DMS53 treated with DMSO at 0.1 percent for 48 hours (cell line): ENCODE measurements at regions not wholly inside any gene's neighbourhood (a gene's known extent, or its start where the extent isn't known, plus 50 kb on each side); places are given as distances from the start of the nearest gene placed in this dataset.

ENCODE experiments used
- DNase-seq: peaks from one replicate; lab custom pipeline; 2025; ENCODE audit not compliant: unreplicated experiment; lab: John Stamatoyannopoulos, UW

GRCh38 chr11:134821422-134821821 is 409.4 kb upstream of the B3GAT1 start:
- DNase-seq, result no peak

GRCh38 chr11:134819041-134819440 is 407.0 kb upstream of the B3GAT1 start:
- DNase-seq, result no peak

- DNase-seq, result no peak
These were observed 406.5 kb upstream of the B3GAT1 start for GRCh38 chr11:134818516-134818915.

GRCh38 chr11:134815404-134815803 is 403.4 kb upstream of the B3GAT1 start:
- DNase-seq, result no peak

- DNase-seq, result no peak
These were observed 396.0 kb upstream of the B3GAT1 start for GRCh38 chr11:134807997-134808396.

- no peak for DNase-seq
These were observed 390.6 kb upstream of the B3GAT1 start for GRCh38 chr11:134802598-134802997.

- DNase-seq, result no peak
These were observed 390.1 kb upstream of the B3GAT1 start for GRCh38 chr11:134802116-134802515.

- no peak for DNase-seq
These were observed 389.5 kb upstream of the B3GAT1 start for GRCh38 chr11:134801570-134801969.

- DNase-seq, result no peak
These were observed 388.8 kb upstream of the B3GAT1 start for GRCh38 chr11:134800826-134801225.

GRCh38 chr11:134800130-134800529 is 388.1 kb upstream of the B3GAT1 start:
- DNase-seq, result no peak

- DNase-seq, result no peak
These were observed 387.3 kb upstream of the B3GAT1 start for GRCh38 chr11:134799386-134799785.

- no peak for DNase-seq
These were observed 385.5 kb upstream of the B3GAT1 start for GRCh38 chr11:134797411-134798089.

GRCh38 chr11:134795017-134795416 is 383.0 kb upstream of the B3GAT1 start:
- no peak for DNase-seq

- no peak for DNase-seq
These were observed 382.1 kb upstream of the B3GAT1 start for GRCh38 chr11:134794192-134794591.

- DNase-seq, result no peak
These were observed 380.6 kb upstream of the B3GAT1 start for GRCh38 chr11:134792677-134793076.

- DNase-seq, result no peak
These were observed 380.0 kb upstream of the B3GAT1 start for GRCh38 chr11:134792044-134792443.

- no peak for DNase-seq
These were observed 379.1 kb upstream of the B3GAT1 start for GRCh38 chr11:134791102-134791501.

- DNase-seq, result no peak
These were observed 377.1 kb upstream of the B3GAT1 start for GRCh38 chr11:134789104-134789503.

GRCh38 chr11:134786636-134787035 is 374.6 kb upstream of the B3GAT1 start:
- no peak for DNase-seq

GRCh38 chr11:134785660-134786284 is 373.7 kb upstream of the B3GAT1 start:
- DNase-seq, result no peak

GRCh38 chr11:134785059-134785458 is 373.0 kb upstream of the B3GAT1 start:
- DNase-seq, result no peak

- DNase-seq, result no peak
These were observed 372.5 kb upstream of the B3GAT1 start for GRCh38 chr11:134784568-134784967.

GRCh38 chr11:134784046-134784445 is 372.0 kb upstream of the B3GAT1 start:
- no peak for DNase-seq
